ENCODE measurements at regions not wholly inside any gene's neighbourhood (a gene's known extent, or its start where the extent isn't known, plus 50 kb on each side); places are given as distances from the start of the nearest gene placed in this dataset.

GRCh38 chr22:49616356-49617231 lies 211.1 kb downstream of the BRD1 start:
- 65% methylated on average over 16 of the region's 37 CpGs; no CpG with 5 or more reads in 1 of the 2 experiments for WGBS, 2 experiments (ENCODE audit: extremely low coverage in 2 of 2, insufficient read length in 1 of 2)
- H2BK120ac ChIP-seq (ENCODE audit: low read depth, low read length), result no peak overlapping the region
- no peak overlapping the region for H4K91ac ChIP-seq (ENCODE audit: insufficient read depth, low read depth, low read length)
- no peak overlapping the region for H3K18ac ChIP-seq (ENCODE audit: low read depth, low read length)
- peaks cover 47% of the 10 kb centered on the region for H3K9me3 ChIP-seq (ENCODE audit: control insufficient read depth, insufficient read depth, low read length)
- CTCF ChIA-PET, result no interaction called here
- H2BK15ac ChIP-seq (ENCODE audit: low read depth, low read length), result no peak overlapping the region
- H2BK5ac ChIP-seq (ENCODE audit: low read depth, low read length, poor library complexity, severe bottlenecking), result no peak overlapping the region
- no peak overlapping the region for H2BK20ac ChIP-seq (ENCODE audit: low read depth, low read length)
- ATAC-seq (ENCODE audit: low read depth), result no peak
- no peak overlapping the region for H3K9ac ChIP-seq (ENCODE audit: low read depth, low read length)
- H3K4me1 ChIP-seq (ENCODE audit: control insufficient read depth, insufficient read depth, low read length), result no peaks in the 10 kb centered on the region
- no peak overlapping the region for H3K14ac ChIP-seq (replicated peaks; ENCODE audit: low read depth, low read length)
- no peak overlapping the region for H2AK5ac ChIP-seq (ENCODE audit: low read depth, low read length)
- POLR2A ChIA-PET (ENCODE audit: unreplicated experiment), result no interaction called here
- no peaks in the 10 kb centered on the region for H3K9me1 ChIP-seq (ENCODE audit: insufficient read depth, low read length)
- BruUV-seq (replicated peaks), result no TSS peak
- no peak overlapping the region for H3K23ac ChIP-seq (ENCODE audit: low read depth, low read length)
- H2AK9ac ChIP-seq (replicated peaks; ENCODE audit: low read depth, low read length, poor library complexity), result no peak overlapping the region
- no peak overlapping the region for H3K4ac ChIP-seq (ENCODE audit: low read depth, low read length)
- H3K36me3 ChIP-seq (ENCODE audit: control insufficient read depth, insufficient read depth, low read length), result no peaks in the 10 kb centered on the region
- DNase-seq, result no peak
- no peaks in the 10 kb centered on the region for H3K79me1 ChIP-seq (ENCODE audit: low read depth in 1 of 2, low read length in 2 of 2)
- H2AFZ ChIP-seq (replicated peaks; ENCODE audit: low read length, poor library complexity), result no peak overlapping the region
- H3K4me3 ChIP-seq (ENCODE audit: insufficient read depth, low read depth, low read length), result no peak overlapping the region
- H3K27me3 ChIP-seq (ENCODE audit: control insufficient read depth, insufficient read depth, low read length), result no peaks in the 10 kb centered on the region
- H4K20me1 ChIP-seq (ENCODE audit: insufficient read depth, low read length), result no peaks in the 10 kb centered on the region
- no peak overlapping the region for H4K5ac ChIP-seq (ENCODE audit: low read depth, low read length)
- H3K4me2 ChIP-seq (ENCODE audit: low read depth, low read length), result no peak overlapping the region
- dilution Hi-C loops (cut with HindIII; ENCODE audit: low sequenced_read_pairs, unreplicated experiment), result no loop called here
- intact Hi-C loops (cut with micrococcal nuclease), result no loop called here
- H4K8ac ChIP-seq (ENCODE audit: low read depth in 2 of 2, low read length in 2 of 2), result no peak overlapping the region
- no peak overlapping the region for H3K27ac ChIP-seq (ENCODE audit: insufficient read depth, low read length)
- H3K56ac ChIP-seq (ENCODE audit: extremely low read depth, insufficient read depth, low read length), result no peak overlapping the region
- in situ Hi-C loops (cut with MboI; ENCODE audit: low sequenced_read_pairs), result no loop called here
- TF ChIP-seq FOS (IDR thresholded peaks at IDR 0.05; ENCODE audit: low read depth, low read length) (no peak), SMC3 (IDR thresholded peaks at IDR 0.05; ENCODE audit: low read depth, low read length) (no peak), ELK1 (IDR thresholded peaks at IDR 0.05; ENCODE audit: borderline replicate concordance, low read depth, low read length) (no peak), RAD21 (IDR thresholded peaks at IDR 0.05; ENCODE audit: low read length) (no peak), NFE2L2 (IDR thresholded peaks at IDR 0.05; ENCODE audit: low read depth, low read length) (no peak), POLR2A (IDR thresholded peaks at IDR 0.05; ENCODE audit: low read depth, low read length) (no peak), MXI1 (IDR thresholded peaks at IDR 0.05; ENCODE audit: borderline replicate concordance, low read depth, low read length) (no peak), MAZ (IDR thresholded peaks at IDR 0.05; ENCODE audit: borderline replicate concordance, low read depth, low read length) (no peak), BHLHE40 (IDR thresholded peaks at IDR 0.05; ENCODE audit: low read depth, low read length) (no peak), RCOR1 (IDR thresholded peaks at IDR 0.05; ENCODE audit: insufficient replicate concordance, low read length) (no peak)

Data from IMR-90 (cell line).